OCI-LY1 (cell line): ENCODE measurements at regions not wholly inside any gene's neighbourhood (a gene's known extent, or its start where the extent isn't known, plus 50 kb on each side); places are given as distances from the start of the nearest gene placed in this dataset.

Source experiments
- H2AFZ ChIP-seq: fragments of 200-600 bp; sonication (generic), shearing (Covaris generic); 2 replicates; pipeline ENCODE4 v1.6.0; 2014; ENCODE audit warnings: antibody characterized with exemption, mild to moderate bottlenecking, low read length
- H3F3A ChIP-seq: fragments of 200-600 bp; sonication (generic), shearing (Covaris generic); 2 replicates; pipeline ENCODE4 v1.6.0; 2014; ENCODE audit warnings: mild to moderate bottlenecking, antibody characterized with exemption, low read length, moderate library complexity; ENCODE audit not compliant: insufficient read depth
- H3K27ac ChIP-seq: fragments of 200-600 bp; sonication (generic); 2 replicates; pipeline ENCODE4 v1.5.1; 2014; ENCODE audit warnings: low read length, mixed run types, mild to moderate bottlenecking, low read depth; ENCODE audit not compliant: poor library complexity, severe bottlenecking
- H3K27me3 ChIP-seq: fragments of 200-600 bp; sonication (generic); 2 replicates; pipeline ENCODE4 v1.6.0; 2014; ENCODE audit warnings: antibody characterized with exemption, mild to moderate bottlenecking, low read length, moderate library complexity; ENCODE audit not compliant: insufficient read depth
- H3K36me3 ChIP-seq: fragments of 200-600 bp; sonication (generic); 2 replicates; pipeline ENCODE4 v1.6.1; 2014; ENCODE audit warnings: mild to moderate bottlenecking, antibody characterized with exemption, low read length, moderate library complexity, mixed read lengths; ENCODE audit not compliant: insufficient read depth
- H3K4me1 ChIP-seq: fragments of 200-600 bp; sonication (generic); 2 replicates; pipeline ENCODE4 v1.5.1; 2014; ENCODE audit warnings: mild to moderate bottlenecking, low read length, moderate library complexity; ENCODE audit not compliant: insufficient read depth, severe bottlenecking
- H3K4me2 ChIP-seq: fragments of 200-600 bp; sonication (generic), shearing (Covaris generic); 2 replicates; pipeline ENCODE4 v1.6.1; 2014; ENCODE audit warnings: low read length
- H3K4me3 ChIP-seq: fragments of 200-600 bp; sonication (generic); 2 replicates; pipeline ENCODE4 v1.5.1; 2014; ENCODE audit warnings: low read length, low read depth, mild to moderate bottlenecking, mixed read lengths; ENCODE audit not compliant: poor library complexity, severe bottlenecking
- H3K79me2 ChIP-seq: fragments of 200-600 bp; shearing (Covaris generic); 2 replicates; pipeline ENCODE4 v1.6.1; 2016; ENCODE audit warnings: mixed run types, low read length, mixed read lengths; ENCODE audit not compliant: insufficient read depth
- H3K9ac ChIP-seq: fragments of 200-600 bp; sonication (generic), shearing (Covaris generic); 2 replicates; pipeline ENCODE4 v1.6.1; 2014; ENCODE audit warnings: mild to moderate bottlenecking, low read length, mixed read lengths
- H3K9me2 ChIP-seq: fragments of 200-600 bp; sonication (generic), shearing (Covaris generic); 2 replicates; pipeline ENCODE4 v1.6.1; 2014; ENCODE audit warnings: low read depth, mild to moderate bottlenecking, low read length, mixed read lengths
- H3K9me3 ChIP-seq: fragments of 200-600 bp; shearing (Covaris generic); 2 replicates; pipeline ENCODE4 v1.6.1; 2014; ENCODE audit warnings: low read length, mixed read lengths
- H4K20me1 ChIP-seq: fragments of 200-600 bp; sonication (generic), shearing (Covaris generic); 2 replicates; pipeline ENCODE4 v1.6.0; 2016; ENCODE audit warnings: mild to moderate bottlenecking, low read length; ENCODE audit not compliant: insufficient read depth
- EZH2 ChIP-seq: fragments of 200-600 bp; sonication (generic), shearing (Covaris generic); IDR thresholded peaks from 2 replicates; pipeline ENCODE4 v1.8.0; 2017; ENCODE audit warnings: borderline replicate concordance, mixed run types, mild to moderate bottlenecking, antibody characterized with exemption, low read length, moderate library complexity, mixed read lengths
- TF ChIP-seq, protein P1 (sequence below): fragments of 200-600 bp; sonication (generic), shearing (Covaris generic); IDR thresholded peaks from 2 replicates; pipeline ENCODE4 v1.5.1; 2017; ENCODE audit warnings: mild to moderate bottlenecking, antibody characterized with exemption, low read length, moderate library complexity, mixed read lengths

DNA sequence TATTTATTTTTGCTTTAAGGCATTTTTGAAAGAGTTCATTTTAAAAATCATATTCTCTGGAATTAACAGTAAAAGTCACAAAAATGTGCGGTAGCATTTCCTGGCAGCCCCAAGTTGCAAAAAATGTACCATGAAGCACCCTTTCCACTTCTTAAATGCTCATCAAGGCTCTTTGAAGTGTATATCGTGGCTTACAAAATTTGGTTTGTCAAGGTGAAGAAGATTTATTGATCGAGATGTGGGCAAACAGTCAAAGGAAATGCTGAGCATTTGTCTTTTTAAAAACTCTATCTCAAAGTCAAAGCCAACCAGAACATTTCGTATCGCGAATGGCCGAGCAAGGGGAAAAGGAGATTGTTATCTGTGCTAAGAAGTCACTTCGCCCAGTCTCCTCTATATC is 277.5 kb upstream of the KAZN start:
- TF ChIP-seq EZH2, result no peak
- TF ChIP-seq, protein P1, sequence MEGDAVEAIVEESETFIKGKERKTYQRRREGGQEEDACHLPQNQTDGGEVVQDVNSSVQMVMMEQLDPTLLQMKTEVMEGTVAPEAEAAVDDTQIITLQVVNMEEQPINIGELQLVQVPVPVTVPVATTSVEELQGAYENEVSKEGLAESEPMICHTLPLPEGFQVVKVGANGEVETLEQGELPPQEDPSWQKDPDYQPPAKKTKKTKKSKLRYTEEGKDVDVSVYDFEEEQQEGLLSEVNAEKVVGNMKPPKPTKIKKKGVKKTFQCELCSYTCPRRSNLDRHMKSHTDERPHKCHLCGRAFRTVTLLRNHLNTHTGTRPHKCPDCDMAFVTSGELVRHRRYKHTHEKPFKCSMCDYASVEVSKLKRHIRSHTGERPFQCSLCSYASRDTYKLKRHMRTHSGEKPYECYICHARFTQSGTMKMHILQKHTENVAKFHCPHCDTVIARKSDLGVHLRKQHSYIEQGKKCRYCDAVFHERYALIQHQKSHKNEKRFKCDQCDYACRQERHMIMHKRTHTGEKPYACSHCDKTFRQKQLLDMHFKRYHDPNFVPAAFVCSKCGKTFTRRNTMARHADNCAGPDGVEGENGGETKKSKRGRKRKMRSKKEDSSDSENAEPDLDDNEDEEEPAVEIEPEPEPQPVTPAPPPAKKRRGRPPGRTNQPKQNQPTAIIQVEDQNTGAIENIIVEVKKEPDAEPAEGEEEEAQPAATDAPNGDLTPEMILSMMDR, result no peak
- Histone ChIP-seq H3K9me3 (no peaks in the 10 kb centered on the region), H4K20me1 (no peaks in the 10 kb centered on the region), H2AFZ (no peak overlapping the region), H3K27me3 (no peaks in the 10 kb centered on the region), H3K4me2 (no peak overlapping the region), H3K79me2 (no peaks in the 10 kb centered on the region), H3K4me1 (no peaks in the 10 kb centered on the region), H3K27ac (no peak overlapping the region), H3K36me3 (no peaks in the 10 kb centered on the region), H3K4me3 (no peak overlapping the region), H3K9me2 (no peaks in the 10 kb centered on the region), H3K9ac (no peak overlapping the region), H3F3A (no peaks in the 10 kb centered on the region)

DNA sequence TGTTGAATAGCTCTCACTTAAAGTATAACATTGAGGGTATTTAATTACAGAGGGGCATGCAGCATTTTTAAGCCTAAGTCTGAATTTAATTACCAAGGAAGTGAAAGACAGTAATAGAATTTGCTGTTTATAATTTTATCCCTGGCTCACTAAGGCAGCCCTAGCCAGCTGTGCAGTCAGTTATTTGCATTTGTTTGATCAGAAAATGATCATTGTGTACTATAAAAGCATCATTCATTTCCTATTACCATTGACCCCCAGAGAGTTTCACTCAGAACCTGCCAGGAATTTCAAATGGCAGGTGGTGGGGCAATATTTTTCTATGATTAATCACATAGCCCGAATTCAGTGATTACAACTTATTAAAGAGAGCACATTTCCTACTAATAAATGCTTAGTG is 277.1 kb upstream of the KAZN start:
- H3K27me3 ChIP-seq, result no peaks in the 10 kb centered on the region
- H3F3A ChIP-seq, result no peaks in the 10 kb centered on the region
- no peak overlapping the region for H3K4me3 ChIP-seq
- no peaks in the 10 kb centered on the region for H3K9me3 ChIP-seq
- H4K20me1 ChIP-seq, result no peaks in the 10 kb centered on the region
- no peaks in the 10 kb centered on the region for H3K36me3 ChIP-seq
- no peaks in the 10 kb centered on the region for H3K9me2 ChIP-seq
- no peaks in the 10 kb centered on the region for H3K4me1 ChIP-seq
- H3K4me2 ChIP-seq, result no peak overlapping the region
- no peak overlapping the region for H3K9ac ChIP-seq
- TF ChIP-seq EZH2, result no peak
- TF ChIP-seq, protein P1, result no peak
- H2AFZ ChIP-seq, result no peak overlapping the region
- no peaks in the 10 kb centered on the region for H3K79me2 ChIP-seq
- H3K27ac ChIP-seq, result no peak overlapping the region

DNA sequence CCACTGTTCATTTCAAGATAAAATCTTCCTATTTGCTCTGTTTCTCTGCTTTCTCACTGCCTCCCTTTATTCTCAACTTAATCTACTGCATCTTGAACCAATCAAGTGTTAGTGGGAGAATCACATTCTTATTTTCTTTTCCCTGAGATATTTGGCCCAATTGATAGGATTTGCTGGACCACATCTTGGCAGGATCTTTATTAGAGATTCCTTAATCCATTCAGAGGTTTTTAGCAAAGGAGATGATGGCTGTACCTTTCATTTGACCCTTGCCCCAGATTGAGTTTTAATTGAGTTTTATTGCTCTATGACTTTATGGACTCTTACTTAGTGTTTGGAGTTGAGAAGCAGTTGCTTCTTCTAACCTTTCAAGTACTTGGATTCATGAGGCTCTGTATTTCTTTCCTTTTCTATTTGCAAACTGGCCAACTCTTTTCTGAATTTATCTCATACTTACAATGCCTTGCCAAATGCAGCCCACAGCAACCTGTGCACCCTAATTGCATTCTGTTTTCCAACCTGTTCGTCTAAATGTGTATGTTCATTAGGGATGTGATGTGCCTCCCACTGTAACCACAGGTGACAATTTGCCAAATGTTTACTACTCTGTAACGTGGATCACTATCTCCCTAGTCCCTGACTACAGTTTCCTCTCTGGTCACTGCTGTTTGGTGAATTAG is 274.8 kb upstream of the KAZN start:
- Histone ChIP-seq H3K4me3 (no peak overlapping the region), H3K36me3 (no peaks in the 10 kb centered on the region), H3K27ac (no peak overlapping the region), H3K4me2 (no peak overlapping the region), H3K9ac (no peak overlapping the region), H3K79me2 (no peaks in the 10 kb centered on the region), H3K9me3 (no peaks in the 10 kb centered on the region), H3K4me1 (no peaks in the 10 kb centered on the region), H2AFZ (no peak overlapping the region), H3K9me2 (no peaks in the 10 kb centered on the region), H3F3A (no peaks in the 10 kb centered on the region), H3K27me3 (no peaks in the 10 kb centered on the region), H4K20me1 (no peaks in the 10 kb centered on the region)
- TF ChIP-seq EZH2, result no peak
- TF ChIP-seq, protein P1, result no peak
